Mesendoderm (in vitro differentiated cells): ENCODE measurements at regions not wholly inside any gene's neighbourhood (a gene's known extent, or its start where the extent isn't known, plus 50 kb on each side); places are given as distances from the start of the nearest gene placed in this dataset.
A peak's percentile ranks its signal among the peaks of the same experiment; 100 is the strongest.

Experiments used
- DNase-seq: peaks from one replicate; pipeline ENCODE4 v3.0.0; 2013
- H2AK5ac ChIP-seq: 2 replicates; pipeline ENCODE4 v1.6.1; 2013; ENCODE audit warnings: low read length, inconsistent platforms
- H2BK120ac ChIP-seq: 2 replicates; pipeline ENCODE4 v1.6.1; 2013; ENCODE audit warnings: low read depth, mild to moderate bottlenecking, low read length, moderate library complexity, mixed read lengths
- H2BK15ac ChIP-seq: replicated peaks from 2 replicates; pipeline ENCODE4 v1.6.1; 2013; ENCODE audit warnings: low read depth, mild to moderate bottlenecking, moderate library complexity
- H2BK5ac ChIP-seq: 2 replicates; pipeline ENCODE4 v1.6.1; 2013; ENCODE audit warnings: low read length, inconsistent platforms
- H3K18ac ChIP-seq: 2 replicates; pipeline ENCODE4 v1.6.1; 2013; ENCODE audit warnings: mild to moderate bottlenecking, low read length, mixed read lengths
- H3K23ac ChIP-seq: one replicate; pipeline ENCODE4 v1.6.1; 2013; ENCODE audit warnings: low read length
- H3K27ac ChIP-seq: 2 replicates; pipeline ENCODE4 v1.5.1; 2013; ENCODE audit warnings: low read depth, mild to moderate bottlenecking, inconsistent platforms, low read length, moderate library complexity
- H3K27me3 ChIP-seq: 2 replicates; pipeline ENCODE4 v1.6.1; 2013; ENCODE audit warnings: low read length, control low read depth, mild to moderate bottlenecking, inconsistent platforms; ENCODE audit not compliant: insufficient read depth, poor library complexity
- H3K36me3 ChIP-seq: 2 replicates; pipeline ENCODE4 v1.6.1; 2013; ENCODE audit warnings: low read length, inconsistent platforms; ENCODE audit not compliant: control insufficient read depth, insufficient read depth
- H3K4ac ChIP-seq: one replicate; pipeline ENCODE4 v1.6.1; 2013; ENCODE audit warnings: low read depth, mild to moderate bottlenecking, low read length, moderate library complexity
- H3K4me1 ChIP-seq: 2 replicates; pipeline ENCODE4 v1.6.1; 2013; ENCODE audit warnings: low read depth, low read length, inconsistent platforms; ENCODE audit not compliant: control insufficient read depth
- H3K4me2 ChIP-seq: 2 replicates; pipeline ENCODE4 v1.6.1; 2013; ENCODE audit warnings: low read length
- H3K4me3 ChIP-seq: 2 replicates; pipeline ENCODE4 v1.5.1; 2013; ENCODE audit warnings: mild to moderate bottlenecking, low read length
- H3K56ac ChIP-seq: one replicate; pipeline ENCODE4 v1.6.1; 2013; ENCODE audit warnings: low read length
- H3K79me1 ChIP-seq: 2 replicates; pipeline ENCODE4 v1.6.1; 2013; ENCODE audit warnings: low read length, inconsistent platforms
- H3K79me2 ChIP-seq: 2 replicates; pipeline ENCODE4 v1.6.1; 2013; ENCODE audit warnings: mild to moderate bottlenecking, low read length; ENCODE audit not compliant: control insufficient read depth, insufficient read depth
- H3K9ac ChIP-seq: 2 replicates; pipeline ENCODE4 v1.6.1; 2013; ENCODE audit warnings: low read length, inconsistent platforms
- H4K5ac ChIP-seq: one replicate; pipeline ENCODE4 v1.6.1; 2013; ENCODE audit warnings: low read length
- H4K8ac ChIP-seq: one replicate; pipeline ENCODE4 v1.6.1; 2013; ENCODE audit warnings: low read depth, mild to moderate bottlenecking, control low read depth, low read length, moderate library complexity
- WGBS: extraction: QIAGEN DNeasy Blood & Tissue Kit; methylation state at CpG from one replicate; pipeline ENCODE4 v1.1.7; 2013; ENCODE audit warnings: low lambda C conversion rate, missing lambda C conversion rate; ENCODE audit not compliant: insufficient coverage; ENCODE audit errors: extremely low coverage; 5-methylcytosine and 5-hydroxymethylcytosine counted together

DNA sequence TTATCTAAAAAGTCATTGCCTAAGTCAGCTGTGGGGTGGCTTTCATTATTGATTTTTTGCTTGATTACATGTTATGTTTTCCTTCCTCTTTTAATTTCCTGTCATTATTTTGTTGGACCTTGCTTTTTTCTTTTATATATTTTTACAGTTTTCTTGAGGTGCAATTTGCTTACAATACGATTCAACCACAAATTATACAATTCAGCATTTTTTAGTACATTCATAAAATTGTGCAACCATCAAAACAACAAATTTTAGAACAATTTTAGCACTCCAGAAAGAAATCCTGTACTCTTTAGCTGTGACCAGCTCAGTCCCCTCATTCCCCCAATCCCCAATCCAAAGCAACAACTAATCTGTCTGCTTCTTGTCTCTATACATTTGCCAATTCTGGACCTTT is 608.9 kb downstream of the C6orf118 start:
- Histone ChIP-seq H3K4me1 (no peaks in the 10 kb centered on the region), H3K4me2 (no peak overlapping the region), H2BK15ac (no peak overlapping the region), H2BK5ac (no peak overlapping the region), H3K56ac (no peak overlapping the region), H3K9ac (no peak overlapping the region), H4K8ac (no peak overlapping the region), H4K5ac (no peak overlapping the region), H3K79me2 (no peaks in the 10 kb centered on the region), H2AK5ac (no peak overlapping the region), H3K27ac (no peak overlapping the region), H3K23ac (no peak overlapping the region), H3K18ac (no peak overlapping the region), H3K36me3 (no peaks in the 10 kb centered on the region), H3K4me3 (no peak overlapping the region), H3K4ac (no peak overlapping the region), H3K79me1 (no peaks in the 10 kb centered on the region), H3K27me3 (no peaks in the 10 kb centered on the region), H2BK120ac (no peak overlapping the region)
- 100% methylated on average over 1 of the region's 1 CpG for WGBS
- no peak for DNase-seq

DNA sequence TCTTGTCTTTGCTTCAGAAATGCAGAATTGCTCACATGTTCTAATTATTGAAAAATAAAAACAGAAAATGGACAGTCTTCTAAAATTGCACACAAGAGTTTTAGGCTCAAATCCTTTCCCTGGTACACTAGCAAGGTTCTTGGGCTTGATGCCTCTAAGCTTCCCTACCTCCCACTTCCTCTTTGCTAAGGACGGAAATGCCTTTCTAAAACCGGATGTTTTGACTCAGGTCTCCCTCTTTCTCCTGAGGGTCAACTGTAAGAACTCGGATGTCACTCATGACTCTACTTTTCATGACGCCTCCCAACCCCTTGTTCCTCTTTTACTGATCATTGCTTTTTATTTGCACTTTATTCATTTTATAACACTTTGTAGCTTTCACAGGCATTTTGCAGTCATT is 613.5 kb downstream of the C6orf118 start:
- H3K27ac ChIP-seq, result no peak overlapping the region
- no peak overlapping the region for H3K4me2 ChIP-seq
- H3K4ac ChIP-seq, result no peak overlapping the region
- no peak overlapping the region for H2AK5ac ChIP-seq
- H3K9ac ChIP-seq, result no peak overlapping the region
- DNase-seq, result no peak
- H3K27me3 ChIP-seq, result no peaks in the 10 kb centered on the region
- no peak overlapping the region for H3K56ac ChIP-seq
- no peak overlapping the region for H3K18ac ChIP-seq
- no peak overlapping the region for H4K8ac ChIP-seq
- no CpG with 5 or more reads among the region's 4 CpGs for WGBS
- H3K23ac ChIP-seq, result no peak overlapping the region
- H4K5ac ChIP-seq, result no peak overlapping the region
- H3K79me1 ChIP-seq, result no peaks in the 10 kb centered on the region
- no peak overlapping the region for H2BK120ac ChIP-seq
- no peak overlapping the region for H2BK5ac ChIP-seq
- peaks cover 2% of the 10 kb centered on the region for H3K4me1 ChIP-seq
- no peaks in the 10 kb centered on the region for H3K79me2 ChIP-seq
- H3K36me3 ChIP-seq, result no peaks in the 10 kb centered on the region
- no peak overlapping the region for H2BK15ac ChIP-seq
- H3K4me3 ChIP-seq, result no peak overlapping the region

DNA sequence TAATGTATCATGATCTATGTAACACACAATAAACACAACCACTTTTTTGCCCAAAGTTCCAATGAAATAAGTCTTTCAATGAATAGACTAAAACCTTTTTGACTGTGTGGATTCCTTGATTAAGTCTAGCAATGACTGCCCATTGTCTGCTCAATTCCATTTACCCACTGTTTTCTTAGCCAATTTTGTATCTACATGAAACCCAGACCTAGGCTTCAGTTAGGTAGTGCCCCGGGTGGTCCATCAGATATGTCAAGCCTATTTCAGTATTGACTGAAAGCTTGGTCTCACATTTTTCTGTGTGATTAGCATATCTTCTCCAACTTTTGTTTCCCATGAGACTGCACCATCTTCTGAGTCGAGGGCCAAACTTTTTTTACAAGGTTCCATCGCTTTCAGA is 615.0 kb downstream of the C6orf118 start:
- Histone ChIP-seq H3K4me2 (no peak overlapping the region), H2BK15ac (no peak overlapping the region), H3K36me3 (no peaks in the 10 kb centered on the region), H4K5ac (no peak overlapping the region), H3K4me1 (peaks cover 2% of the 10 kb centered on the region), H2BK5ac (no peak overlapping the region), H3K23ac (no peak overlapping the region), H3K27ac (no peak overlapping the region), H2BK120ac (peak overlapping the region; percentile 23), H3K27me3 (no peaks in the 10 kb centered on the region), H3K56ac (no peak overlapping the region), H3K18ac (peak overlapping the region; percentile 65), H3K79me2 (no peaks in the 10 kb centered on the region), H4K8ac (no peak overlapping the region), H3K79me1 (no peaks in the 10 kb centered on the region), H3K4ac (no peak overlapping the region), H2AK5ac (no peak overlapping the region), H3K4me3 (no peak overlapping the region), H3K9ac (no peak overlapping the region)
- no CpG with 5 or more reads among the region's 3 CpGs for WGBS
- DNase-seq, result peak; percentile 54

DNA sequence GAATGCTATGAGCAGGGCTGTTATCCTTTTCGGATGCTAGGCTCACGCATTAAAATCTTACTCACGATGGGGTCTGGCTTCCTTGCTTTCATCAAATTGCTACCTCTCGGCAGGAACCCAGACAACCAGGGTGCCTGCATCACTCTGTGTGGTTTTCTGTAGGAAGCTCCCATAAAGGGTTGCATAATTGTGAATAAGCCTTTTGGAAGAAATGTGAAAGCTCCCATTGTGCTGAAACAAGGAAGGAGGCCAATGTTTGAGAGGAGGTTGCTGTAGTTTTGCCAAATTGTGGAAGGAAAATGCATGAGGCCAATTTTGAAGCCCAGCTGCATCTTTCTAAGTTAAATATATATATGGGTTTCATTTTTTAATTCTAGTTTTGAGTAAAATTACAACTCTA is 615.5 kb downstream of the C6orf118 start:
- Histone ChIP-seq H4K8ac (no peak overlapping the region), H3K79me1 (no peaks in the 10 kb centered on the region), H3K4me1 (peaks cover 2% of the 10 kb centered on the region), H3K56ac (no peak overlapping the region), H3K4me2 (no peak overlapping the region), H3K4ac (peak overlapping the region; percentile 36), H3K23ac (no peak overlapping the region), H3K27me3 (no peaks in the 10 kb centered on the region), H2AK5ac (no peak overlapping the region), H3K36me3 (no peaks in the 10 kb centered on the region), H3K27ac (no peak overlapping the region), H2BK5ac (no peak overlapping the region), H3K79me2 (no peaks in the 10 kb centered on the region), H3K9ac (no peak overlapping the region), H3K4me3 (no peak overlapping the region), H3K18ac (peak overlapping the region; percentile 80), H2BK15ac (no peak overlapping the region), H4K5ac (no peak overlapping the region), H2BK120ac (no peak overlapping the region)
- no CpG with 5 or more reads among the region's 4 CpGs for WGBS
- DNase-seq, result peak; percentile 7

DNA sequence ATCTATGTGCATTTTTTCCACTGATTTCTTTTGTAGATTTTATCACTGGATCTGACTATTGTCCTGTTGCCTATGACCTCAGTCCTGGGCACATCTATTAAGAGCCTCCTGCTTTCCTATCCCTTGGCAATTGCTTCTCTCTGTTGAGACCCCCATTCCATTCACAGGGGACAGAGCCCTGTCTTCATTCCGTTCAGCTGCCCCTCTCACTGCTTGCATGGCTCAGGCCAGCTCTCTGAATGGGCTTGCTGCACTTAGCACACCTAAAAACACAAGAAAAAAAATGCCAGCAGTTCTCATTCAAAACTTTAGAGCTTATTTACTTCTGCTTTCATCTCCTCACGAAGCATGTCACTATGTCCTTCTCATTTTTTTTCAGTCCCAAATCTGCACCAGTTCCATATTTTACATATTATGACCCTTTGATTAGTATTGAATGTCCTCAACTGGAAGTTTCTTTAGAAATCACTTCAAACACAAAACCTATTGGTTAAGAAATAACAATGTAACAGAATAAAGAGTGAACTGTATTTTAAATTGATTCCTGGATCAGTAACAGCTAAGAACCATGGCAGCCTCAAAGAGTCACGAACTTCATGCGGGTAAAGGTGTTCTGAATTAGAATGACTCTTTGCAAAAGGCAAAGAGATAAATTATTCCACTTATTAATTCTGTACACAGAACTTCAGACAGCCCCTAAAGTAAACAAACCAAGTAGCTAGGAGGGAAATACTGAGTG is 616.5 kb downstream of the C6orf118 start:
- Histone ChIP-seq H3K79me1 (no peaks in the 10 kb centered on the region), H3K23ac (no peak overlapping the region), H3K27ac (no peak overlapping the region), H3K27me3 (no peaks in the 10 kb centered on the region), H2BK5ac (no peak overlapping the region), H2AK5ac (no peak overlapping the region), H4K5ac (no peak overlapping the region), H3K9ac (no peak overlapping the region), H3K79me2 (no peaks in the 10 kb centered on the region), H3K4ac (no peak overlapping the region), H3K18ac (peak overlapping the region; percentile 22), H3K56ac (no peak overlapping the region), H3K4me1 (peaks cover 2% of the 10 kb centered on the region), H4K8ac (no peak overlapping the region), H2BK15ac (no peak overlapping the region), H3K4me2 (no peak overlapping the region), H3K4me3 (no peak overlapping the region), H3K36me3 (no peaks in the 10 kb centered on the region), H2BK120ac (no peak overlapping the region)
- peak; percentile 3 for DNase-seq
- no CpG with 5 or more reads among the region's 4 CpGs for WGBS
